Spleen (tissue), 7 donors: ENCODE measurements at regions not wholly inside any gene's neighbourhood (a gene's known extent, or its start where the extent isn't known, plus 50 kb on each side); places are given as distances from the start of the nearest gene placed in this dataset.

Source experiments
- POLR2AphosphoS5 ChIP-seq, 3 donors: sonication (generic); formaldehyde crosslinking; IDR thresholded peaks; one replicate each; pipeline ENCODE4 v1.5.1; 2017; ENCODE audit warnings: antibody characterized with exemption in 3 of 3
- TF ChIP-seq, protein P1 (sequence below), 11 experiments: fragments of 200-600 bp in 7 of 11; fragments of 450-650 bp in 4 of 11; sonication (generic) in 4 of 11; IDR thresholded peaks in 8 of 11; conservative IDR thresholded peaks in 3 of 11; 1 replicate in 7 of 11; 2 replicates in 4 of 11; pipeline versions ENCODE4 v1.4.0 to v1.8.0; 2016 to 2021; ENCODE audit warnings: antibody characterized with exemption in 11 of 11, inconsistent platforms in 4 of 11, mild to moderate bottlenecking in 1 of 11
- donor health status: DM: no; HTN: no; CAD: no; lungs with moderate emphysema.
- donor health status: DM: no; HTN: no; CAD: no.
- donor health status: DM: no; HTN: no; CAD: no.

DNA sequence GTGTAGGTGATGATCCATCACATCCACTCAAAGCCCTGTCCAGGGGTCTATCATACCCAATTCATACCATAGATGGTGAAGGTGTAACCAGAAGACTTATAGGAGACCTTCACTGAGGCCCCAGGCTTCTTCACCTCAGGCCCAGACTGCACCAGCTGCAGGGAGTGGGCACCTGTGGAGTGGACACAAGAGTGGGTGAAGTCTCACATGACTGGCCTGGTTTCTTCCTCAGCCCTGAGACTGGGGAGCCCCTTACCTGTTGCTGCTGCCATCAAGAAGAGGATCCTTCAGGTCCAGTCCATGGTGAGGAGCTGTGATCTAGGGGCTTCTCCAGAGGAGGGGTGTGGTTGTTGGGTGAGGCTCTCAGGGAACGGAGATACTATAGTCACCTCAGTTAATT is 851.0 kb downstream of the TMEM121 start:
- TF ChIP-seq, protein P1, sequence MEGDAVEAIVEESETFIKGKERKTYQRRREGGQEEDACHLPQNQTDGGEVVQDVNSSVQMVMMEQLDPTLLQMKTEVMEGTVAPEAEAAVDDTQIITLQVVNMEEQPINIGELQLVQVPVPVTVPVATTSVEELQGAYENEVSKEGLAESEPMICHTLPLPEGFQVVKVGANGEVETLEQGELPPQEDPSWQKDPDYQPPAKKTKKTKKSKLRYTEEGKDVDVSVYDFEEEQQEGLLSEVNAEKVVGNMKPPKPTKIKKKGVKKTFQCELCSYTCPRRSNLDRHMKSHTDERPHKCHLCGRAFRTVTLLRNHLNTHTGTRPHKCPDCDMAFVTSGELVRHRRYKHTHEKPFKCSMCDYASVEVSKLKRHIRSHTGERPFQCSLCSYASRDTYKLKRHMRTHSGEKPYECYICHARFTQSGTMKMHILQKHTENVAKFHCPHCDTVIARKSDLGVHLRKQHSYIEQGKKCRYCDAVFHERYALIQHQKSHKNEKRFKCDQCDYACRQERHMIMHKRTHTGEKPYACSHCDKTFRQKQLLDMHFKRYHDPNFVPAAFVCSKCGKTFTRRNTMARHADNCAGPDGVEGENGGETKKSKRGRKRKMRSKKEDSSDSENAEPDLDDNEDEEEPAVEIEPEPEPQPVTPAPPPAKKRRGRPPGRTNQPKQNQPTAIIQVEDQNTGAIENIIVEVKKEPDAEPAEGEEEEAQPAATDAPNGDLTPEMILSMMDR (IDR thresholded peaks at IDR 0.05 in 8 of 11, conservative IDR thresholded peaks at IDR 0.05 in 3 of 11) = no peak
- TF ChIP-seq POLR2AphosphoS5 (IDR thresholded peaks at IDR 0.05) = no peak
